HepG2 (cell line): ENCODE measurements at regions not wholly inside any gene's neighbourhood (a gene's known extent, or its start where the extent isn't known, plus 50 kb on each side); places are given as distances from the start of the nearest gene placed in this dataset.

Source experiments
- EP300 ChIP-seq, 3 experiments: sonication (generic) in 1 of 3; formaldehyde crosslinking in 1 of 3; IDR thresholded peaks; 2 replicates each; pipeline versions ENCODE4 v1.5.1 to v1.6.1; 2011 to 2020; ENCODE audit warnings: low read depth in 2 of 3, low read length in 2 of 3, borderline replicate concordance in 1 of 3, improper control_type of control experiment in 1 of 3, mild to moderate bottlenecking in 1 of 3, missing genetic modification reagents in 1 of 3, moderate library complexity in 1 of 3
- MAFF ChIP-seq: IDR thresholded peaks from 2 replicates; pipeline ENCODE4 v1.6.1; 2011; ENCODE audit warnings: low read depth, low read length, improper control_type of control experiment
- MTF1 ChIP-seq: sonication (generic); formaldehyde crosslinking; IDR thresholded peaks from 2 replicates; pipeline ENCODE4 v1.5.0; 2020; ENCODE audit warnings: missing genetic modification reagents
- ONECUT2 ChIP-seq: sonication (generic); formaldehyde crosslinking; IDR thresholded peaks from 2 replicates; pipeline ENCODE4 v1.4.0; 2020; ENCODE audit warnings: missing genetic modification reagents
- RAD21 ChIP-seq: fragments of 450-650 bp; formaldehyde crosslinking; IDR thresholded peaks from 2 replicates; pipeline ENCODE4 v1.5.0; 2020; ENCODE audit warnings: mild to moderate bottlenecking
- RNF219 ChIP-seq: sonication (generic); formaldehyde crosslinking; IDR thresholded peaks from 2 replicates; pipeline ENCODE4 v1.5.0; 2020; ENCODE audit warnings: mild to moderate bottlenecking, missing genetic modification reagents
- STAT5B ChIP-seq: sonication (generic); formaldehyde crosslinking; IDR thresholded peaks from 2 replicates; pipeline ENCODE4 v1.4.0; 2020; ENCODE audit warnings: missing genetic modification reagents
- YY1 ChIP-seq: IDR thresholded peaks from 2 replicates; pipeline ENCODE4 v1.6.1; 2011; ENCODE audit warnings: low read length, low read depth, moderate library complexity, mild to moderate bottlenecking; ENCODE audit not compliant: insufficient read depth, insufficient replicate concordance
- ZNF777 ChIP-seq: sonication (generic); formaldehyde crosslinking; IDR thresholded peaks from 2 replicates; pipeline ENCODE4 v1.4.0; 2020; ENCODE audit warnings: missing genetic modification reagents
- TF ChIP-seq, protein P1 (sequence below): sonication (generic); formaldehyde crosslinking; conservative IDR thresholded peaks from 2 replicates; pipeline ENCODE4 v1.4.0; 2020; ENCODE audit warnings: missing genetic modification reagents
- TF ChIP-seq, protein P2 (sequence below): sonication (generic); formaldehyde crosslinking; IDR thresholded peaks from 2 replicates; pipeline ENCODE4 v1.4.0; 2020; ENCODE audit warnings: mild to moderate bottlenecking, missing genetic modification reagents, borderline replicate concordance
- TF ChIP-seq, protein P3 (sequence below), 2 experiments: sonication (generic) in 1 of 2; formaldehyde crosslinking in 1 of 2; IDR thresholded peaks; 2 replicates each; pipeline versions ENCODE4 v1.4.0 to v1.6.1; 2016 to 2020; ENCODE audit warnings: borderline replicate concordance in 1 of 2, low read depth in 1 of 2, mild to moderate bottlenecking in 1 of 2, missing genetic modification reagents in 1 of 2
- TF ChIP-seq, protein P4 (sequence below): sonication (generic); IDR thresholded peaks from 2 replicates; pipeline ENCODE4 v1.6.1; 2016; ENCODE audit warnings: low read depth, borderline replicate concordance

GRCh38 chr7:1341361-1342089 is 108.9 kb downstream of the UNCX start:
- TF ChIP-seq, protein P1, sequence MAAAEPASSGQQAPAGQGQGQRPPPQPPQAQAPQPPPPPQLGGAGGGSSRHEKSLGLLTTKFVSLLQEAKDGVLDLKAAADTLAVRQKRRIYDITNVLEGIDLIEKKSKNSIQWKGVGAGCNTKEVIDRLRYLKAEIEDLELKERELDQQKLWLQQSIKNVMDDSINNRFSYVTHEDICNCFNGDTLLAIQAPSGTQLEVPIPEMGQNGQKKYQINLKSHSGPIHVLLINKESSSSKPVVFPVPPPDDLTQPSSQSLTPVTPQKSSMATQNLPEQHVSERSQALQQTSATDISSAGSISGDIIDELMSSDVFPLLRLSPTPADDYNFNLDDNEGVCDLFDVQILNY = no peak
- no peak for TF ChIP-seq MAFF
- TF ChIP-seq STAT5B (CRISPR knock-in tag) = no peak
- TF ChIP-seq, protein P2, sequence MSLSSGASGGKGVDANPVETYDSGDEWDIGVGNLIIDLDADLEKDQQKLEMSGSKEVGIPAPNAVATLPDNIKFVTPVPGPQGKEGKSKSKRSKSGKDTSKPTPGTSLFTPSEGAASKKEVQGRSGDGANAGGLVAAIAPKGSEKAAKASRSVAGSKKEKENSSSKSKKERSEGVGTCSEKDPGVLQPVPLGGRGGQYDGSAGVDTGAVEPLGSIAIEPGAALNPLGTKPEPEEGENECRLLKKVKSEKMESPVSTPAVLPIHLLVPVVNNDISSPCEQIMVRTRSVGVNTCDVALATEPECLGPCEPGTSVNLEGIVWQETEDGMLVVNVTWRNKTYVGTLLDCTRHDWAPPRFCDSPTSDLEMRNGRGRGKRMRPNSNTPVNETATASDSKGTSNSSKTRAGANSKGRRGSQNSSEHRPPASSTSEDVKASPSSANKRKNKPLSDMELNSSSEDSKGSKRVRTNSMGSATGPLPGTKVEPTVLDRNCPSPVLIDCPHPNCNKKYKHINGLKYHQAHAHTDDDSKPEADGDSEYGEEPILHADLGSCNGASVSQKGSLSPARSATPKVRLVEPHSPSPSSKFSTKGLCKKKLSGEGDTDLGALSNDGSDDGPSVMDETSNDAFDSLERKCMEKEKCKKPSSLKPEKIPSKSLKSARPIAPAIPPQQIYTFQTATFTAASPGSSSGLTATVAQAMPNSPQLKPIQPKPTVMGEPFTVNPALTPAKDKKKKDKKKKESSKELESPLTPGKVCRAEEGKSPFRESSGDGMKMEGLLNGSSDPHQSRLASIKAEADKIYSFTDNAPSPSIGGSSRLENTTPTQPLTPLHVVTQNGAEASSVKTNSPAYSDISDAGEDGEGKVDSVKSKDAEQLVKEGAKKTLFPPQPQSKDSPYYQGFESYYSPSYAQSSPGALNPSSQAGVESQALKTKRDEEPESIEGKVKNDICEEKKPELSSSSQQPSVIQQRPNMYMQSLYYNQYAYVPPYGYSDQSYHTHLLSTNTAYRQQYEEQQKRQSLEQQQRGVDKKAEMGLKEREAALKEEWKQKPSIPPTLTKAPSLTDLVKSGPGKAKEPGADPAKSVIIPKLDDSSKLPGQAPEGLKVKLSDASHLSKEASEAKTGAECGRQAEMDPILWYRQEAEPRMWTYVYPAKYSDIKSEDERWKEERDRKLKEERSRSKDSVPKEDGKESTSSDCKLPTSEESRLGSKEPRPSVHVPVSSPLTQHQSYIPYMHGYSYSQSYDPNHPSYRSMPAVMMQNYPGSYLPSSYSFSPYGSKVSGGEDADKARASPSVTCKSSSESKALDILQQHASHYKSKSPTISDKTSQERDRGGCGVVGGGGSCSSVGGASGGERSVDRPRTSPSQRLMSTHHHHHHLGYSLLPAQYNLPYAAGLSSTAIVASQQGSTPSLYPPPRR = no peak
- TF ChIP-seq, protein P3, sequence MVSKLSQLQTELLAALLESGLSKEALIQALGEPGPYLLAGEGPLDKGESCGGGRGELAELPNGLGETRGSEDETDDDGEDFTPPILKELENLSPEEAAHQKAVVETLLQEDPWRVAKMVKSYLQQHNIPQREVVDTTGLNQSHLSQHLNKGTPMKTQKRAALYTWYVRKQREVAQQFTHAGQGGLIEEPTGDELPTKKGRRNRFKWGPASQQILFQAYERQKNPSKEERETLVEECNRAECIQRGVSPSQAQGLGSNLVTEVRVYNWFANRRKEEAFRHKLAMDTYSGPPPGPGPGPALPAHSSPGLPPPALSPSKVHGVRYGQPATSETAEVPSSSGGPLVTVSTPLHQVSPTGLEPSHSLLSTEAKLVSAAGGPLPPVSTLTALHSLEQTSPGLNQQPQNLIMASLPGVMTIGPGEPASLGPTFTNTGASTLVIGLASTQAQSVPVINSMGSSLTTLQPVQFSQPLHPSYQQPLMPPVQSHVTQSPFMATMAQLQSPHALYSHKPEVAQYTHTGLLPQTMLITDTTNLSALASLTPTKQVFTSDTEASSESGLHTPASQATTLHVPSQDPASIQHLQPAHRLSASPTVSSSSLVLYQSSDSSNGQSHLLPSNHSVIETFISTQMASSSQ (IDR thresholded peaks at IDR 0.05; ENCODE audit: low read depth) = no peak
- TF ChIP-seq, protein P3 (CRISPR knock-in tag; IDR thresholded peaks at IDR 0.05; ENCODE audit: borderline replicate concordance) = no peak
- no peak for TF ChIP-seq RNF219 (CRISPR knock-in tag)
- no peak for TF ChIP-seq MTF1 (CRISPR knock-in tag)
- no peak for TF ChIP-seq ONECUT2 (CRISPR knock-in tag)
- no peak for TF ChIP-seq YY1
- TF ChIP-seq RAD21 = no peak
- TF ChIP-seq EP300 (IDR thresholded peaks at IDR 0.05; ENCODE audit: low read depth in 2 of 2, low read length in 2 of 2) = no peak
- TF ChIP-seq EP300 (CRISPR knock-in tag; IDR thresholded peaks at IDR 0.05; ENCODE audit: borderline replicate concordance) = no peak
- TF ChIP-seq, protein P4, sequence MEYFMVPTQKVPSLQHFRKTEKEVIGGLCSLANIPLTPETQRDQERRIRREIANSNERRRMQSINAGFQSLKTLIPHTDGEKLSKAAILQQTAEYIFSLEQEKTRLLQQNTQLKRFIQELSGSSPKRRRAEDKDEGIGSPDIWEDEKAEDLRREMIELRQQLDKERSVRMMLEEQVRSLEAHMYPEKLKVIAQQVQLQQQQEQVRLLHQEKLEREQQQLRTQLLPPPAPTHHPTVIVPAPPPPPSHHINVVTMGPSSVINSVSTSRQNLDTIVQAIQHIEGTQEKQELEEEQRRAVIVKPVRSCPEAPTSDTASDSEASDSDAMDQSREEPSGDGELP = no peak
- no peak for TF ChIP-seq ZNF777 (CRISPR knock-in tag)
